ENCODE measurements at regions not wholly inside any gene's neighbourhood (a gene's known extent, or its start where the extent isn't known, plus 50 kb on each side); places are given as distances from the start of the nearest gene placed in this dataset.

- TF ChIP-seq CTCF (IDR thresholded peaks at IDR 0.05): no peak
- TF ChIP-seq POLR2A (IDR thresholded peaks at IDR 0.05): no peak
Measured at GRCh38 chr2:147572622-147573021, 272.2 kb upstream of the ACVR2A start.

All from testis (tissue), 2 donors.